GM18498 (cell line): ENCODE measurements at regions not wholly inside any gene's neighbourhood (a gene's known extent, or its start where the extent isn't known, plus 50 kb on each side); places are given as distances from the start of the nearest gene placed in this dataset.
"Not testable (repeated sequence)": the region's sequence is repeated elsewhere in the genome, so short reads cannot be mapped to it uniquely, and the experiment has no call there.

Experiments
- ATAC-seq: cut with Tn5 transposase; IDR thresholded peaks from one replicate; pipeline ENCODE4 v1.9.1; 2021; ENCODE audit warnings: mild to moderate bottlenecking, moderate library complexity; ENCODE audit not compliant: unreplicated experiment

DNA sequence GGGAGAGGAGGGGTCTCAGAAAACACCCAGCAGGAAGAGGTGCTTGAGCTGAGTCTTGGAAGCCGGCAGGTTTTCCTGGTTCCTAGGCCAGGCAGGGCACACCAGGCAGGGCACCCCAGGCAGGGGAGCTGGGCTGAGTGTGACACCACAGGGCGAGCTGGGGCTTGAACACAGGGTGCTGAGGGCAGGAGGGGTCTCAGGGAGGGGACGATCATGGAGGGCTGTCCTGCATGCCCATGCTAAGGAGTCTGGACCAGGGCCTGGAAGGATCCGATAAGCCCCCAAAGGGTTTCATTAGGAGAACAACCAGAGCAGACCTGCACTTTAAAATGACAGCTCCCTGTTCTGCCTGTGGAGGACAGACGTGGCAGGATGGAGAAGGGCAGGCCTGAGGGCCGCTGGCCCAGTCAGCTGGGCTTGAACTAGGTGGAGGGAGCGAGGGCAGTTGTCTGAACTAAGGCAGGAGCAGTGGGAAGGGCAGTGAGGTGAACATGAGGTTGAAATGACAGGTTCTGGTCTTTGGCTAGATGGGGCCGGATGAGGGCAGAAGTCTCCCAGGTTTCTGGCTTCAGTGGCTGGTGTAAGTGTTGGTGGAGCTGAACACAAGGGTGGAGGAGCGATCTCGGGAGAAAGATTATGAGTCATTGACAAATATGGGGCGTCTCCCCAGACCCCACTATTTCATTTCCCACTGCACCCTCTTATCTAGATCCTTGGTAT is 171.0 kb upstream of the PZP start:
- ATAC-seq: no peak

DNA sequence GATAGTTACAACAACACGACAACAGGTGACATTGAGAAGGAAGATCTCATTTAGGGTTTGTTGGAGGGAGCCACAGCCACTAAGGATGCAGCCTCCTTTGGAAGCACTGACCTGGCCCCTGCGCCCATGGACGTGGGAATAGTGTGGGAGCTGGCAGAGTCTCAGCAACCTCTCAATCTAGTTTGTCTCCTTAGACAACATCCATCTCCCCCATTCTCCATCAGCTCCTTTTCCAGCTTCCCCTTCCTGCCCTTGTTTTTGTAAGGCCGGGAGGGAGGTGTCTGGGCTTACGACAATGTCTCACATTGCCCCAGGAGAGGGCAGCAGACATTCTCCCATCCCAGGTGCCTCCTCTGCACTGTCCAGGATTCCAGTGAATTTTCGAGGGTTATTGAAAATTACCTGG is 170.2 kb upstream of the PZP start:
- no peak for ATAC-seq

DNA sequence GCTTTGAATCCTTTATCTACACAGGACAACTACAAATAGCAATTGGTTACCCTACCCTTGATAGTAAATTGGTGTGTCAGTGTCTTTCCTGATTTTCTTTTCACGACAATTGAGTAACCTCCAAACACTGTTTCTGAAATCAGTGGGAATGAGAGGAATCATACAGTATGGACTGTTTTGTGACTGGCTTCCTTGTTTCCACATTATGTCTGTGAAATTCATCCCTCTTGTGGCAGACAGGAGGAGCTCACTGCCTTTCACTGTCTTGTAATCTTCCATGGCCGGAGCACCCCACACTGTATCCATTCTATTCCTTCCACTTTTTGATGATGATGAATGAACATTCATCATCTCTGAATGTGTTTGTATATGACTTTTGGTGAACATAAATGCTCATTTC is 164.0 kb upstream of the PZP start:
- ATAC-seq: no peak

DNA sequence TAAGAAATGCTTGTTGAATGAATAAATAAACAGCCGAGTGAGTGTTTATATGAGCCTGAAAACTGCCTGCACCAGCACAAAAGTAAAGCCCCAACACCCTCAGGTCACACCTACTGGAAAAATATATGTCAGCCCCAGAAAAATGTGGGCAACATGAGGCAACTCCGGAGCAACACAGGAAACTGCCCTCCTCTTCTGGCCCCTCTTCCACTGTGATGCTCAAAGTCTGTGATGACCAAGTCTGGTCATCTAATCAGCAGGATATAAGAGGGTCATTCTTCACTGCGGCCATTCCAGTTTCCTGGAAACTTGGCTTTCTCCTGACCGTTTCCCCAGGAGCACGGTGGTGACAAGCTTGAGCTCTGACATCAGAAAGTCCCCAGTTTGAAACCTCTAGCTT is 159.6 kb upstream of the PZP start:
- ATAC-seq: no peak

DNA sequence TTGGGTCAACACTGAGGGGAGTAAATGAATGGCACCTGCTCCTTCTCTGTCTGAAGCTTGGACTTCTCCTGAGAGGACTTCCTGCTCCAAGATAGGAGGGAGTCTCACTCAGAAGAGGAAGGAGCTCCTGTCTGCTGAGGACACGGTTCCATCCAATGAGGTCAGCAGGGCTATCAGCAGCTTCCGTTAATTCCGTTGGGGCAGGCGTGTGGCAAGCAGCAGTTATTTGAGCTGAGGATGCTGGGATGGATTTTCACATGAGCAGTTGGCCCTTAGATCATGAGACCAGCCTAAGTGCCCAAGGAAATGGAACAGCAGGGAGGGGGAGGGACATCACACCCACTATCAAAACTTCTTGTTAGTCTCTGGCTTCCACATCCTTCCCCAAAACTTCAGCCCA is 159.0 kb upstream of the PZP start:
- ATAC-seq: no peak

DNA sequence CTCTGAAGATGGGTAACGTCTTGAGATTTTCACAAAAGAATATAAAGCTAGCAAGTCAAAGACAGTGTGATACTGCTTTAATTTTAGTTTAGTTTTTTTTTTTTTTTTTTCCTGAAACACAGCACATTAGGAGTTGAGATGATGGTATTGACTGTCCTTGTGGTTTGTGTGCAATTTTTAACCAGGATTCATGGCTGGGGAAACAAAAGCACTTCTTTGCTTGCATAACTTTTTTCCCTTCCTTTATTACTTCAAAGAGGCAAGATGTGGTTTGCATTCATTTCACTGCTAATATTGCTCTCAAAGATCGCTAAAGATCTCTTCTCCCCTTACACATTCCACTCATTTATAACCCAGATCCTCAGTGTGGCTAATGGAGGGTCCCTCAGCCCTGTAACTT is 157.1 kb upstream of the PZP start:
- no peak for ATAC-seq

DNA sequence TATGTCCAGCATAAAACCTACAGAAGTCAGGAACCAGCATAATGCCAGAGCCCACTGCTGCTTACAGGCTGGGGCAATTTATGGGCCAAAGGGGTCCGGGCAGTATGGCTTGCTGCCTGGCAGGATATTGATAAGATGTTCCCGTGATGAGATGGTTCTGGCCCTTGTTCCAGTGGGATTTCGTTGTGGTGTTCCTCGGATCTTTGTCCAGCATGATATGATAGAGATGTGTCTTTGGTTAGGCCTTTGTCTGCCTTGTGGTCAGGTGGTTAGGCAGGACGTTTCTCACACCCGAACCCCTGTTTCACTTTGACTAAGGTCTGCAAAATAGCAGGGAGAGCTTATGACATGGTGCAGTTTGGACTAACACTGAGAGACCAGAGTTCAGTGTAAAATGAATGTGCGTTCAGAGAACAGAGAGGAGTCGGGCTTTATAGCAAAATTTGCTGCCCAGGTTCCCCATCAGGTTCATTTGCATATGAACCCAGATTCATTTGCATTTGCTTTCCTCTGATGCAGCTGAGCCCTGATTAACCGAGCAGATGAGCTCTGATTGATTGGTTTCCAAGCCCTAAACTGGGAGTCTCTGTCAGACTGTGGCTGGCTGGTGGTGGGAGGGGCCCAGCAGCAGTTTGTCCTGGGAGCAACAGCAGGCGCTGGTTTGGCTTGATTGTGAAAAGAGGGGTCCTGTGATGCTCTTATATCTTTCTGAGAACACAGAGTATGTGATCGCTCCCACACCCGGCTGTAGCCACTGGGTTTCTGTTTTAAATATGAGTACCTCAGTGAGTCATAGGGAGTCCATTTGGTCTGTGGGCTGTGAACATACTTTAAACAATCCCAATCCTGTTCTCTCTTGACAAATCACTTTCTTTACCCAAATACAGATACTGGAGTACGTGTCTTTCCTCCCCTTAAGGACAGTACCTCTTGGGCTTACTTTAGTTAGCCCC is 156.3 kb upstream of the PZP start:
- peak; percentile 91 for ATAC-seq

DNA sequence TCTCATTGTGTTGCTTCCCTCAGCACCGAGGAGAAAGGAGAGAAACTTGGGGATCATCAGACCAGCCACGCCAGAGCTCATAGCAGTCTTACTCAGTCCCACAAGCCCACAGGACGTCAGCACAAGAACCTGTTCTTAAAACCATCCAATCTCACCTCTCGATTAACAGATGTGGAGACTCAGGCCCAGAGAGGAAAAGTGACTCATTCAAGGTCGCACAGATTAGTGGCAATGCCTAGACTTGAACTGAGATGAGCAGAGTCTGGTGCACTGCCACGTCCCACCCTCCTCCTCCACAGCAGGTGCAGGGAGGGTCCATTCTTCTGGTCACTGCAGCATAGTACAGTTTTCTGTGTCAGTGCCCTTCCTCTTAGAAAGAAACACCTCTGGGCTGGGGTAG is 154.9 kb upstream of the PZP start:
- ATAC-seq: no peak

DNA sequence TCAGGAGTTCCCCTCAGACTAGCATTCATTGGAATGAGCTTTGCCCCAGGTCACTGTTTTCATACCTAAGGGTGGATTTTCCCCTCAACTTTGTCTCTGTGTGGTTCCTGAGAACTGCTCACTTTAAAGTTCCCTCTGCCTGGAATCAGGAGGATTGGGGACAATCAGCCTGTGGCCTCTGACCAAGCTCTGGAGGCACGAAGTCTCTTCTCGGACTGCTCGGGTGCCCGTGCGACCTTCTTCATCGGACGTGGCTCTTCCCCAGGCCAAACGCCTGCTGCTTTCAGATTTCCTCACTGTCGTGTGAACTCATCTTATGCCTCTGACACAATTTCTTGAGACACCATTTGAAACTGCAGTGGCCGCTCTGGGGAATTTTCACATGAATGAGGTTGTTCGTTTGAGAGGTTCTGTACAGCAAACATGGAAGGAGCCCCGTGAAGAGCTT is 153.7 kb upstream of the PZP start:
- ATAC-seq: no peak

DNA sequence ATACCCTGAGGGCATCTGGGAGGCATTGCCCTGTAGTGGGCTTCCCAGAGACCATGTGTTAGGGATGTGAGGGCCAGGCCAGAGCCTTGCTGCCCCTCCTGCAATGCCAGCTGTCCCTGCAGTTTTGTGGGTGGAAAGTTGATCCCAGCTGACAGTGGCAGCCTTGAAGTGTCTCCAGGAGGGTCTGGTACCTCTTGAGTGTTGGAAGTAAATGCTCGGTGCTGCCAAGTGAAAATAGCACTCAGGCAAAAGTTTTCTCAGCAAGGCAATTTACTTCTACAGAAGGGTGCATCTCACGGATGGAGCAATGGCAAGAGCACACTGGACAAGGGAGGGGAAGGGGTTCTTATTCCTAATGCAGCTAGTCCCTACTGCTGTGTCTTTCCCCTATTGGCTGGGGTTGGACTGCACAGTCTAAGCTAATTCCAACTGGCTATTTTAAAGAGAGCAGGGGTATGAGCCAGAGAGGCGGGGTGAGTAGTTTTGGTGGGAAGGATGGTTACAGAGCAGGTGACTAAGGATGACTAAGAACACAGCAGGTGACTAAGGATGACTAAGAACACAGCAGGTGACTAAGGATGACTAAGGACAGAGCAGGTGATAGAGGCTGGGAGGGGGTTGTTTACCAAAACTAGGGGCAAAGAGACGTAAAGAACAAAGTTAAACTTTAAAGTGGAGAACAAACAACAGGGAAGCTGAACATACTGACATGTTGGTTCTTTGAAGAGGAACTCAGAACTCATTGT is 146.0 kb upstream of the PZP start:
- not testable (repeated sequence) for ATAC-seq

DNA sequence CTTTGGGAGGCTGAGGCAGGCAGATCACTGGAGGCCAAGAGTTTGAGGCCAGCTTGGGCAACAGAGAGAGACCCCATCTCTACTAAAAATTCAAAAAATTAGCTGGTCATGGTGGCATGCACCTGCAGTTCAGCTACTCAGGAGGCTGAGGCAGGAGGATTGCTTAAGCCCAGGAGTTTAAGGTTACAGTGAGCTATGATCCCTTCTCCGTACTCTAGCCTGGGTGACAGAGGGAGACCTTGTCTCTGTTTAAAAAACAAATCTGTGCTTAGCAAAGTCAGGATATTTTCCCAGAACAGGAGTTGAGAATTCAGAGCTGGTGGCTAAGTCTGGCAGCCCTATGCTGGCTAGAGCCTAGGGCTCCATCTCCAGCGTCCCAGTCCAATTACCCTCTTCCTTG is 142.9 kb upstream of the PZP start:
- no peak for ATAC-seq

DNA sequence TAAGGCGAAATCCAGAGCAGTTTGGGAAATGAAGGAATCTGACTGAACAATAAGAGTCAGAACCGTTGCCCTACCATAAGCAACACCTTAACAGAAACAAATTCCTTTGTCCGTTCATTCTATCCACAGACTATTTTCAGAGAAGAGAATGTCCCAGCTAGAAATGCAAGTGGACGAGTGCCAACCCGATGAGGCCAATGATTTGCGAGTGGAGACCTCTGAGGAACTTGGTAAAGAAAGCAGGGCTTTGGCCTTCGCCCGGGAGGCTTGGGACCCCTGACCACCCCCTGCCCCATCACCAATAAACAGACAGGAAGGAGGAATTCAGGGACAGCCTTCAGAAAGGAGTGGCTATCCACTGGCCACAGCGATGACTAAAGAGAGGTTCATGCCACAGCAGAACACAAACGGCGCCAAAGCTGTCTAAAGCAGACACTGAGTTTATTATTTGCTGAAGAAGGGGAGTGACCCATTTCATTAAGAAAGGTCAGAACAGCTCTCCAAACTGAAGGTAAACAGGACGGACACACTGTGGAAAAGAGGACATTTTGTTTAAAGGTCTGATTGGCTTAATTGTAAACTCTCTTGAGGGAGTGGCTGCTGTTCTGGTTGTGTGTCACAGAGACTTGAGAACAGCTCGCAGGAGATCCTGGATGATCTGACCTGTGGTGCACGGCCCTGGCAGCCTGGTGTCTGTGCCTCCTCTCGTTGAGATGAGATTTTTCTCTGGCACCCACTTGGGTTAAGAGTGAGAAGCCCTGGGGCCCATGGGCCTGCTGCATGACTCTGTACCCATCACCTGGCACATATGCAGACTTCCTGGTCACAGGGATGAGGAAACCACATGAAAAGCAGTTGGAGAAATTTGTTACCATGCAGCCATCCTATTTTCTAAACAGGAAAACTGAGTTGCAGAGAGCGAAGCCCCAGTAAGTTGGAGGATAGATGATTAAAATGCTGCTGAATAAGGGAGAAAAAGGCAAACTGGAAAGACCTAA is 142.0 kb upstream of the PZP start:
- no peak for ATAC-seq

DNA sequence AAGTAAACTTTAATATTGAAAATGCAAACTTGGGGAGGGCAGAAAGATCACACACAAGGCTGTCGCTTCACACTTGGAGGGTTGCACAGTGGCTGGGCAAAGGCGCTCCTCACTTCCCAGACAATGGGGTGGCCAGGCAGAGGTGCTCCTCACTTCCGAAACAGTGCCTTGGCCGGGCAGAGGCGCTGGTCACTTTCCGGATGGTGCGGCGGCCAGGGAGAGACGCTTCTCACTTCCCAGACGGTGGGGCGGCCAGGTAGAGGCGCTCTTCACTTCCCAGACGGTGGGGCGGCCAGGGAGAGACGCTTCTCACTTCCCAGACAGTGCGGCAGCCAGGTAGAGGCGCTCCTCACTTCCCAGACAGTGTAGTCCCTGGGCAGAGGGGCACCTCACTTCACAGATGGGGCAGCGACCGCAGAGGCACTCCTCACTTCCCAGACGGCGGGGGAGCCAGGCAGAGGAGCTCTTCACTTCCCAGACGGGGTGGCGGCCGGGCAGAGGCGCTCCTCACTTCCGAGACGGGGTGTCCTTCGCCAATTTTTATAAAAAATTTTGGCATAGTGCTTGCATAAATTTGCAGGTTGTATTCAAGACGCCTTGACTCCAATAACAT is 140.8 kb upstream of the PZP start:
- no peak for ATAC-seq

DNA sequence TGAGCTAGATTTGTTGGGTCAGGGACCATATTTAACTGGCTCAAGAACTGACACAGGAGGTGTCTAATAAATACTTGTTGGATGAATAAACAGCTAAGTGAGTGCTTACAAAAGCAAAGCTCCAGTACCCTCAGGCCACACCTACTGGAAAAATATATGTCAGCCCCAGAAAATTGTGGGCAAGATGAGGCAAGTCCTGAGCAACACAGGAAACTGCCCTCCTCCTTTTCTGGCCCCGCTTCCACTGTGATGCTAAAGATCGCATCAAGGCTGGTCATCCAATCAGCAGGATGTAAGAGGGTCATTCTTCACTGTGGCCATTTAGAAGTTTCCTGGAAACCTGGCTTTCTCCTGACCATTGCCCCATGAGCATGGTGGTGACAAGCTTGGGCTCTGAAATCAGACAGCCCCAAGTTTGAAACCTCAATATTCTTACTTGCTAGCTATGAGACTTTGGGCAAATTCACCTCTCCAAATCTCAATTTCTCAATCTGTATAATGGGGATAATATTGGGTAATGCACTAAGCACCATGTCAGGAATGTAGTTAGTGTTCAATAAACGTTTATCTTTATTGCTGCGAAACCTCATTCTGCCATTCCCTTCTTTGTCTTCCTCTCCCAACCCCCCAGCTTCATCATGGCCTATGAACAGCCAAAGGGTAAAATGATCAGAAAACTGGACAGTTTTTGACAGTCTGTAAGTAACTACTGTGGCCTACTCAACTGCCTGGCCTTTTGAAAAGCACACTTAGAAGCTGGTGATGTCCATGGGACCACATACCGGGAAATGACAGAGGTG is 139.3 kb upstream of the PZP start:
- no peak for ATAC-seq

DNA sequence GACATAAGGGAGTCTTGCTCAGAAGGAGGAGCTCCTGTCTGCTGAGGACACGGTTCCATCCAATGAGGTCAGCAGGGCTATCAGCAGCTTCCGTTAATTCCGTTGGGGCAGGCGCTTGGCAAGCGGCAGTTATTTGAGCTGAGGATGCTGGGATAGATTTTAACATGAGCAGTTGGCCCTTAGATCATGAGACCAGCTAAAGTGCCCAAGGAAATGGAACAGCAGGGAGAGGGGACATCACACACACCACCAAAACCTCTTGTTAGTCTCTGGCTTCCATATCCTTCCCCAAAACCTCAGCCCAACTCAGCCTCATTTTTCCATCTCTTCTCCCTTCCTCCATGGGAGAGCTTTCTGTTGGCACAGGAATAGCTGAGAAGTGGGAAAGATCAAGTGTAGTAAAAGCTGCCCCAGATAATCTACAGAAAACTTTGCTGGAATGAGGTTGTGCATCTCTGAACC is 138.7 kb upstream of the PZP start:
- ATAC-seq: no peak

DNA sequence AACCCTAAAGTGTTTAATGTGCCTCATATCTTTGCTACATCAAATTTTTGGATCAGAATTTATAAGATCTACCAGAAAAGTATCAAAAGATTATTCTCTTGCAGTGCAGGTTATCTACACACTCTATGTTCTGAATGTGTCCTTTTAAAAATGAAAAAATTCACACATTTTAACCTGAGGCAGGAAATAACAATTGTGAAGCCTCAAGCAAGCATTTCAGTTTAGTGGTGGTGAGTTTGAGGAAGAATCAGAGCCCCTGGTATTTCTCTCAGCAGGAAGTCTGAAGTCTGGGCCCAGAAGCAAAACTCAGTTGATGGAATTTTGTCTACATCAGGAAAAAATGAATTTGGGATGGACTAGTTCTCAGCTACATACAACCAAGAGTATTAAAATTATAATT is 137.0 kb upstream of the PZP start:
- no peak for ATAC-seq

DNA sequence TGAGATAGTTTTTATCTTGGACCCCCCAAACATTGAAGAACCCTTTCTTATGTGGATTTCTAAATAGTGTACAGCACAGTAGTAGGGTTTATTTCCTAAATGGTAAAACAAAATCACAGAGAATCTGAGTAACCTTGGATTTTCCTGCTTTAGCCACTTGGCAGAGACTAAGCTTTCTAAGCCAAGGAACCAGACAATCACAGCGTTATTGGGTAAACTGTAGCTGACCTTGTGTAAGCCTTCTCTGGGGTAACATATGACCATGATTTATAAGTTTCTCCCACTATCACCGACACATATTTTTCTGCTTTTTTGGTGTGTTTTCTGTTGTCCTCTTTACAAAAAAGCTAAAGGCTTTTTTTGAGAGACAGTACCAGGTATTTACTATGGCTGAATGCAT is 136.3 kb upstream of the PZP start:
- ATAC-seq: no peak

DNA sequence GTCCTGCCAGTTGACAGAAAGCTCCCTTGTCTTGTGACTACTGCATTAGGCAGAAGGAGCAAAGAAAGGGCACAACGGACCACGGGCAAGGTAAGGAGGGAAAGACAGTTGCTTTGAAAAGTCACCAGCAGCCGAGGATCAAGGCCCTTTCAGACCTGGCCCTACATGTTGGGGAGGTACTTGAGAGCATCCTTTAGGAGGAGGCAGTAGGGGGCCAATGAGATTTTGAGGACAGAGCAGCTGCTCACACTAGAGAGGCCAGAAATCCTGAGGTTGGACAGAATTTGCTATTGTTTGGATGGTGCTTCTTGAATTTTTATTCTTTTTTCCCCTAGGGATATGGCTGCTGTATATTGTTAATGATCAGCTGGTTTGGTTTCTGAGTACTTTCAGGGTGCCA is 135.5 kb upstream of the PZP start:
- no peak for ATAC-seq
